Activated T-helper 1 cell treated with Interleukin-2 at 50 U/mL for 16 hours (primary cell): ENCODE measurements at regions not wholly inside any gene's neighbourhood (a gene's known extent, or its start where the extent isn't known, plus 50 kb on each side); places are given as distances from the start of the nearest gene placed in this dataset.
"Not testable (repeated sequence)": the region's sequence is repeated elsewhere in the genome, so short reads cannot be mapped to it uniquely, and the experiment has no call there.

Source experiments
- DNase-seq: peaks from one replicate; pipeline ENCODE4 v3.0.0-alpha.2; 2020; ENCODE audit warnings: low read depth

DNA sequence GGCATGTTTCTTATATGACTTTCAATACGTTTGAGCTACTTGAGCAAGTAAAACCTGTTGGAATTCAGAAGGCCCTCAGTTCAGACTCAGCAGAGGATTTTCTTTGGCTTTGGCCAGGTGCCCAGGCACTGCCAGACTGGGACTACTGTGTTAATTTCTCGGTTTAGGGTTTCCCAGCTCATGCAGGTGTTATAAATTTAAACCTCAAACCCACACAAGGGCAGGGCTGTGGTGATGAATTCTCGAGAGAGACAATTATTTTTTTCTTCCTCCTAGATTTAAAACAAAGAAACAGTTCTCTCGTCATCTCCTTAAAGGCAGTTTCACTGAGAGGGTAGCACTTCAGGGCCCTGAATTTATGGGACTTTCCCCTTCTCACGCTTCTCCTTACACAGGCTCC, 406.0 kb upstream of the PIK3R1 start:
- DNase-seq = no peak

DNA sequence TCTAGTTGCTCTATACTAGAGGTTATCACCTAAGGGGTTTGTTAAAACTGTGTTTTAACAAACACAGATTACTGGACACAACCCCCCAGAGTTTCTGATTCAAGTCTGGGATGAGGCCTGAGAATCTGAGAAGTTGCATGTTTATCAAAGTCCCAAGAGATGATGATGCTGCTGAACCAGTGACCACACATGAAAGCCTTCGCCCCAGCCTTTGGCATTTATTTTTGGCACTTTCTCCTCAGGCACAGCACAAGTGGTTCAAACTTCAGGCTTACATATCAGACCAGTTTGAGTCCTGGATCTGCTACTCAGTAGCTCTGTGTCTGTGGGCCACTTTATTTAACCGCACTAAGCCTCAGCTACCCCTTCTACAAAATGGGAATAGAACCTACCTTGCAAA, 407.2 kb upstream of the PIK3R1 start:
- no peak for DNase-seq

DNA sequence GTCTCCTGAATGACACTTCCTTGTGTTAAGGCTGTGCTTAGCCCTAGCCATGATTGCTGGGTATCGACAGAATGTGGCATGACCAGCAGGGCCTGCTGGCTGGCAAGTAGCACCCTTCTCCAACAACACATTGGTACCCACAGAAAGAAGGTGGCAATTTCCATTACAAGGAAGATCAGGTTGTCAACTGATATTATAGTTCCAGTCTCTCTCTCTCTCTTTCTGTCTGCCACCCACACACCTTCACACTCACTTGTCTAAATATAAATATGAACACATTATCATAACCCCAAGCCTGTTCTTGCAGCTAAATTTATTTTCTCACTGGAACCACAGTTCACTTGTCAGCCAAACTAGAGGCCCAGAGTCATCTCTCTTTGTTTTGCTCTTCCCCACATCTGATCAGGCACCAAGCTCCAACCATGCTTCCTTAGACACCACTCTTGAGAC, 408.1 kb upstream of the PIK3R1 start:
- no peak for DNase-seq

DNA sequence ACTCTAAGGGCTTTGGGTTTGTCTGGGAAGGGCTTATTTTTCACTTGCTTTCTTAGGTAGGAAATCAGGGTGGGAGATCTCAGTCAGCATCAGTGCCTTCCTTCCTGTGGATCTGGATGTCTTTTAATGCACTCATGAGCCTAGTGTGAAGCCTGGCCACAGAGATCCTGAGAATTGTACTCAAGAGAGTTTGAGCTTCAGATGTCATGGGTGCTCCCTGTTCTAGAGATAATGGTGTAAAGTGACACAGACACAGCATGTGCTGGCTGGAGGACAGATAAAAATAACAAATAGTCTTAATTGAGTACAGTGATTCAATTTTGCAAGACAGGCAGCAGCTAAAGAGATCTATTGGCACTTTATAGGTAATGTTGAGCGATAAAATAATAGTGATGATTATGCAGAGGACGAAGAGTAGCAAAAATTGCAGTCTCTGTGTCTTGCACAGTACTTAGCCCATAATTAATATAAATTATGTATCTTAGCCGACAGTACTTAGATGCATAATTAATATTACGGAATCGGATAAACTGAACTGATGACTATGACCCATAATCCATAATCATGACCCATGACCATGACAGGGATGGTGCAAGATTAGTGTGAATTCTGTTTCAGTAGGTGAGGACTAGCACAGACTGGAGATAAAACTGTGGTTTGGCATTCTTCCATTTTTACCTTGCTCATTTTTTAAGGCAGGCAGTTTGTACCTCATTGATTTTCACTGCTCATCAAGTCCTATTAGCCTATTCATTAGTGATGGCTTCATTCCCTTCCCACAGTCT, 408.7 kb upstream of the PIK3R1 start:
- DNase-seq = no peak

DNA sequence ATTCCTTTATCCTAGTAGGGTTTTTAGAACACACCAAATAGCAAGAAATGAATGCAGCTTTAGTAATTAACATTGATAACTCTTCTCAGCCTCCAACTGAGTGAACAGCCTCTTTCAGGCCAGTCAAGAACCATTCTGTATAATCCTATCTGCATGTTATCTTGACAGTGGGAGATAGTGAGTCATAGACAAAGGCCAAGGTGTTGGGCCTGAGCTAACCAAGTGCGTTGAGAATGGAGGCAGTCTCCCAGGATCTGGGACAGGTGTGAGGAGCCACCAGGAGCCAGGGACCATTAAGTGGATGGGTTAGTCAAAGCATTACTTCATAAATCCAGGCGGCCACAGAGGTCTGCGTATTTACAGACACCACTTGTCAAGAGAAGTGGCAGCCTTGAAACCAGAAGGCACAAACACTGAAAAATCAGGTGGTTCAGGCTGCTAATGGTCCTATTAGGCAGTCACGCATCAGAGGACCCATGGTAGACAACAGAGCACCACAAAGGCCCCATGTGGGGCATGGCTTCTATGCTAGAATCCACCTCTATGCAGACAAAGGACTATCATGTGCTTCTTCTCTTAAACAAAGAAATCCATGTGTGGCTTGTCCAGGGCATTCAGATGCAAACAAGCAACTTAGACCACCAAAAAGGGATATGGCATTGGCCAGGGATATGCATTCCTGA, 409.7 kb upstream of the PIK3R1 start:
- DNase-seq = no peak

DNA sequence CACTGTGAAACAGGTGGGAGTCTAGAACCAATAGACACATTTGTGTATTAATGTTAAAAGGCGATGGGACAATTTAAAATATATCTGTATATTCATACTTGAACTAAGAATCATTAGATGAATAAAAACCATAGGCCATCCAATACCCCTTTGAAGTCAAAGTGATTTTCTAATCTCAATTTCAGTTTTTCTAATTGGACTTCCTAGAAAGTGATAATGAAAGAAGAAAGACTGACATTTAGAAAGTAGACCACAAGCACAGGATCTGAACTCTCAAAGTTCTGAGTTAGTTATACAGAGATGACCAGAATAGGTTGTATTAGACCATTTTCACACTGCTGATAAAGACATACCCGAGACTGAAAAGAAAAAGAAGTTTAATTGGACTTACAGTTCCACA, 412.8 kb upstream of the PIK3R1 start:
- no peak for DNase-seq

DNA sequence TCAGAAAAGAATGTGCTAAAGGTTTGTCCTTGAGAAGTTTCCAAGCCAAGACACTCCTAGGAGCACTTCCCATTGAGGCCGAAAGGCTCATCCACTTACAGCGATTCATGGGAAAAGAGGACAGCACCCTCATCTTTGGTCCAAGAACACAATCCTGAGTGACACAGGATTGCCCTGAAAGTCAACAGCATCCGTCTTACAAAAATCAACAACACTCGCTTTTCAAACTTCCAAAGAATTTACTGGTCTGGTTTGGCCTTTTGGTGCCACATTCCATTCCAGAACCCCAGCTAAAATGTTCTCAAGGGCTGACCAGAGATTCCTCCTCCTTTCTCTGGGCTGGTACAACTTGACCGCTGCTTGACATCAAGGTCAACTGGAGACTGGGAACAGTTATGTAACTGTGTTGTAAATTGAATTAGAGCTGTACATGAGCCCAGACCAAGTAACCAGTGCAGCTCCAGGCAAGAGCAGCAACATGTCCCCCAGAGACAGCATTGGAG, 415.8 kb upstream of the PIK3R1 start:
- DNase-seq = no peak

DNA sequence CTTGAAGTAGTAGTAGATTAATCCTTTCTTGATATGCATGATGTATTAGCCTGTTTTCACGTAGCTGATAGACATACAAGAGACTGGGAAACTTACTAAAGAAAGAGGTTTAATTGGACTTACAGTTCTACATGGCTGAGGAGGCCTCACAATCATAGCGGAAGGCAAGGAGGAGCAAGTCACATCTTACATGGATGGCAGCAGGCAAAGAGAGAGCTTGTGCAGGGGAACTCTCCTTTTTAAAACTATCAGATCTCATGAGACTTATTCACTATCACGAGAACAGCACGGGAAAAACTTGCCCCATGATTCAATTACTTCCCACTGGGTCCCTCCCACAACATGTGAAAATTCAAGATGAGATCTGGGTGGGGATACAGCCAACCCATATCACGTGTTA, 417.1 kb upstream of the PIK3R1 start:
- not testable (repeated sequence) for DNase-seq

DNA sequence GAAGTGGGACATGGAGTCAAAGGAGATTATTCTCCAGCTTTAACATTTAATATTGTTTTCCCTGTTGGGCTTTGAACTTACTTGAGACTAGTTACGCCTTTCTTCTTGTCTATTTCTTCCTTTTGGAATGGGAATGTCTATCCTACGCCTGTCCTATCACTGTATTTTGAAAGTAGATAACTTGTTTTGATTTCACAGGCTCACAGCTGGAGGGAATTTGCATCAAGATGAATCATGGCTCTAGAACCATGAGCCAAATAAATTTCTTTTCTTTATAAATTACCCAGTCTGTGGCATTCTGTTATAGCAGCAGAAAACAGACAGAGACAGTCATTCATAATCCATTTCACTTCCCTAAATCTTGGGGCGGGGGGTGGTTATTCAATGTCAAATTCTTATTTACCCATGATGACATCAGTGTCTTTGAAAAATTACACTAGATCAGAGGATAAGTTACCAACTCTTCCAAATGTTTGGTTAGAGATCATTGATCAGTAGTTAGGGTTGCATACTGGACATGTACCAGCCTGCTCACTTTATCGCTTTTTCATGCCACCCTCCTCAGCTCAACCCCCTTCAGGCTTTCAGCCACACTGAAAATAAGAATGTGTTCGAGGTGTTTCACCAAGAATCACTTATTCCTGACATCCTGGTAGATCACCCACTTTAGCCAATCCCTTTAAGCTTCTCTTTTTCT, 419.6 kb upstream of the PIK3R1 start:
- DNase-seq = no peak

DNA sequence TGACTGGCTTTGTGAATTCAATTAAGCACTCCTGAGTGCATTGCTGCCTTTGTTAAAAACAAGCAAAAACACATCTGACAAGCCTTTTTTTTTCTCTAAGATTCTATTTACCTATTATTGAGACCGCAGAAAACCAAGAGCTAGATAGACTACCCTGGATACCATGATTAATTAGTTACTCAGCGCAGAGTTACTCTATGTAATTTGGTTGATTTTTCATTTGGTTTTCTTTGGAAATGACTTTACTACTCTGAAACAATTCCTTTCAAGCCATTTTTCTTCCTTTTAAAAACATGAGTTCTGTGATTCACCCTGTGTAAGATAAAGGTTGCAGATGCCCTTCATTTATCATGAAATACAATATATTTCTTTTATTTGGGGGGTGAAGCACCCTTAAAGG, 421.6 kb upstream of the PIK3R1 start:
- DNase-seq = no peak

DNA sequence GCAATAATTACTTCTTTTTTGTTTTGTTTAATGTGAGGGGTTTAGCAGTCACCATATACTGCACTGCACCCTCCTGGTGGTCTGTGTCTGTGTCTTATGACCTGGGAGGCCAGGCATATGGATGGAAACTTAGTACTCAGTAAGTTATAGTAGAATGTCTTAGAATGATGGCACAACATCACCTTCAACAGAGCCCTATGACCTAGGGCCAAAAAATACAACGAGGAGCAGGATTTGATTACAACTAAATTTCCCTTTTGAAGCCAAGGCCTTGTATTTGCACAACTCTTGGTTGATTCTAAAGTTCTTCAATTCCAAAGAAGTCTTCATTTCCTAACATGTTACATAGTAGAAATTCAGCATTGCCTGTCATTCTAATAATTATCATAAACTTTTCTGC, 422.1 kb upstream of the PIK3R1 start:
- DNase-seq = no peak

DNA sequence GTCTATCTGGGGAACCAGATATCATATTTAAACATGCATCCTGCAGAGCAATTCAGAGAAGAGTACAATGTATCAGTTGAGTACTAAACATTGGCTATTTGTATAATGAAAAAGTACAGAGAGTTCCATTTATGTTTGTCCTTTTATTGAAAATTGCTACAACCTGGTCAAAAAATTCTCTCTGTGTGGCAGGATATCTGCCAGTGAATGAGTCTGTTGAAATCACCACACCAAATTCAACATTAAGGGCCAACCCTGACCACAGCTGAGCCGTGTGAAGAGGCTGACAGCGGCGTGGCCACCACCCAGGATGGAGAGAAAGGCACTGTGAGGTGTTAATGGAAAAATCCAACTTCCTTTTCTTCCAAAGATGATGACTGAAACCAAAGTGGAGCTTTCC, 422.7 kb upstream of the PIK3R1 start:
- no peak for DNase-seq

DNA sequence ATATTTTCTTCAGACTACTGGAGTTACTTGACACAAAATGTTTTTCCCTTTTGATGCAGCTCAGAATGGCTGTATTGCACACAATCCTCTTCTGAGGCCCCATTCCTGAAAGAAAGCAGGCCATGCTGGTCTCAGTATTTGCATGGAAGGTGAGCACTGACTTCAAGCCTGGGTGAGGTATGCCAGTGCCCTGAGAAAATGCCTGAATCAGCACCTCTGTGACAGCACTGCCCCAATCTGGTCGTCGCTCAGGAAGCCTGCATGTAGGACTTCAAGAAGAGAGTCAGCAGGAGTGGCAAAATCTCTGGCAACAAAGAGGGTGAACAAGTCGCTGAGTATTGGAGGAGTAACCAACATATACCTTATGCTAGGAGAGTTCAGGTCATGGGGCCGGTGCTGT, 425.2 kb upstream of the PIK3R1 start:
- DNase-seq = no peak

DNA sequence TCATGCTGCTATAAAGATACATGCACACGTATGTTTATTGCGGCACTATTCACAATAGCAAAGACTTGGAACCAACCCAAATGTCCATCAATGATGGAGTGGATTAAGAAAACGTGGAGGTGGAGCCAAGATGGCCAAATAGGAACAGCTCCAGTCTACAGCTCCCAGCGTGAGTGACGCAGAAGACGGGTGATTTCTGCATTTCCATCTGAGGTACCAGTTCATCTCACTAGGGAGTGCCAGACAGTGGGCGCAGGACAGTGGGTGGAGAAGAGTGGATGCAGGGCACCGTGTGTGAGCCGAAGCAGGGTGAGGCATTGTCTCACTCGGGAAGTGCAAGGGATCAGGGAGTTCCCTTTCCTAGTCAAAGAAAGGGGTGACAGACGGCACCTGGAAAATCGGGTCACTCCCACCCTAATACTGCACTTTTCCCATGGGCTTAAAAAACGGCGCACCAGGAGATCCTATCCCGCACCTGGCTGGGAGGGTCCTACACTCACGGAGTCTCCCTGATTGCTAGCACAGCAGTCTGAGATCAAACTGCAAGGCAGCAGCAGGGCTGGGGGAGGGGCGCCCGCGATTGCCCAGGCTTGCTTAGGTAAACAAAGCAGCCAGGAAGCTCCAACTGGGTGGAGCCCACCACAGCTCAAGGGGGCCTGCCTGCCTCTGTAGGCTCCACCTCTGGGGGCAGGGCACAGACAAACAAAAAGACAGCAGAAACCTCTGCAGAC, 435.5 kb upstream of the PIK3R1 start:
- DNase-seq = not testable (repeated sequence)

DNA sequence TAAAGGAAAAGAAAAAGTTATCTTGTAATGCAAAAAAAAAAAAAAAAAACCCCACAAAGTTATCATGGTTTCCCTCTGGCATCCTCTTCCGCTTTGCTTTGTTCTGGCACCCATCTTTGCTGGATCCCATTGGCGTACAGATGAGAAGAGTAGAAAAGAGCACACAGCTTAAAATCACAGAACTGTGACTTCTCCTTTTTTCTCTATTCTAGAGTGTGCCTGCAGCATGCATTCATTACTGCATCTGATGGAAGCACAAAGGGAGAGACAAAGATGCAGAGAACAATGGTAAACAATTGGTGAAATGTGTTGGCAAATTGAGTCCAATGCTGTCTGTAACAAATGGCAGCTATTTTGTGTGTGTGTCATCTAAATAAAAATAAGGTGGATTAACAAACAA, 440.8 kb upstream of the PIK3R1 start:
- DNase-seq = no peak

DNA sequence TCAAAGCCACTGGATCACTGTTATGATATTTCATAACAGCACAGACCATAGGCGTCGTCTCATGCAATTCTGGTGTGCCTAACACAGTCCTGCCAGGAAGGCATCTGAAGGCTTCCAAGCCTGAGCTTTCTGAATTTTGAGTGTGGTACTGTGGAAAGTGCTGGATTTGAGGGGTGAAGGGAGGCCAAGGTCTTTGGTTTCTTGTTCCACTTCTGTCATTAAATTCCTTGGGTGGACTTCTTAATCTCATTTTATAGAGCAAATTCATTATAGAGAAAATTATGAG, 441.3 kb upstream of the PIK3R1 start:
- DNase-seq = no peak

DNA sequence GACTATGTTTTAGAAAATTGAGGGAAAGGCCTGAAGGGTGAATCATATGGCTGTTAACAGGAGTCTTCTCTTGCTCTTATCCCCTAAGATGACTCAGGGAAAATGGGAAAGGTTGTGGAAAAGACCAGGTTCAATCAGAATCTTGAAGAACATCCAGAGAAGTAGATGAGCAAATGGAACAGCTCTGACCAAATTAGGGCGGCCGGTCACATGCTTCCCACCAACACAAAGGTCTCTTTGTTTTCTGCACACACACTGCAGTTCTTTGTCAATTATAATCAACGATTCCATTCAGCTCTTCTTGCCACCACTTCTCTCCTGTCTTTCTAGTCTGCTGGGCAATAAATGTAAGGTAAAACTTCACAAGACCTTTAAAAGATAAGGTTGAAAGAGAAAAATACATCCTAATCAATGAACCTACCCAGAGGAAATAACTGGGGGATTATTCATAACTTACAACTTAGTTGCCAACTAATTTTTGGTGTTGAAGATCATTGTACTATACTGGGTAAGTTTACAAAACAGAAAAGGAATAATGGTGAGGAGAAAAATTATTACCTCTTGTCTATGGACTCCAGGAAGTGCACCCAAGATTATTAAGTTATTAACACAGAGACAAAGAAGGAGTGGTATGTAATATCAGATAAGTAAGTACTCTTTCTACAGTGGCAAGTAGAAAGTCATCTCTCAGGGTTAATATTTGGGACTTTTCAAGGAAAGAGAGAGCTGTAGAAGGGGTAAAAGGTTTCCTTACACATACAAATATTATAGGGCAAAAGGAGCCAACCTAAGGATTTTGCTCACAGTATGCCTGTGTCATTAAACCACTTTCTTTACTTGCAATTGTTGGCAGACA, 441.9 kb upstream of the PIK3R1 start:
- no peak for DNase-seq

DNA sequence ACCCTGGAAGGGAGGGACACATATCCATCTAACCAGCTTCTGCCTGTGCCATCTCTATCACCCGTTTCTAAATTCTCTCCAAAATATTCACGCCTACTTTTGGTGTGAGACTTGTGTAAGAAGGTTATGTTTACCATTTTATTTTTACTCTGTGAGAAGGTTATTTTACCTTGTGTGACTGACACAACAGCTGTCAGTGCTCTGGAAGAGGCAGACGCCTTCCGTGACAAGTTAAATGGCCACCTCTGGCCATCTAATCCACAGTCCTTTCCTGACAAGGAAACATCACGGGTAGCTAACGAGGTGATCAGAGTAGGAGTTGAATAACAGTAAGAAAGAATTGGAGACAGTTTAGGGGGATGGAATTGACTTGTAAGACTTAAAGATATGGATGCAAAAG, 443.8 kb upstream of the PIK3R1 start:
- DNase-seq = no peak

DNA sequence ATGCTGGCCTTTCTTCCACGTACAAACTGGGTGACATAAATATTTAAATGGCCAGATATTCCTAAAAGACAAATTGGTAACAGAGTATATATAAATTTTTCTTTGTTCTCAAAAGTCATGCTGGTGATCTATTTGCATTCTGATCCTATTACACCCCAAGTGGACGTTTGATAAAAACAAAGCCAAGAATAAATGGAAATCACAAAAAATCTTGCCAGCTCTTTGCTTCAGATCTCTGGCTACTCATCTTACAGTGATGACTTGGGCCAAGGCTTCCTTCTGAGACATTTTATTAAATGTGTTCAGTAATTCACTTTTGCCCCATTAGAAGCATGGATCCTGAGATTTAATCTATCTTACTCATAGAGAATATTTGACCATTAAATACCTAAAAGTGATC, 444.3 kb upstream of the PIK3R1 start:
- DNase-seq = no peak

DNA sequence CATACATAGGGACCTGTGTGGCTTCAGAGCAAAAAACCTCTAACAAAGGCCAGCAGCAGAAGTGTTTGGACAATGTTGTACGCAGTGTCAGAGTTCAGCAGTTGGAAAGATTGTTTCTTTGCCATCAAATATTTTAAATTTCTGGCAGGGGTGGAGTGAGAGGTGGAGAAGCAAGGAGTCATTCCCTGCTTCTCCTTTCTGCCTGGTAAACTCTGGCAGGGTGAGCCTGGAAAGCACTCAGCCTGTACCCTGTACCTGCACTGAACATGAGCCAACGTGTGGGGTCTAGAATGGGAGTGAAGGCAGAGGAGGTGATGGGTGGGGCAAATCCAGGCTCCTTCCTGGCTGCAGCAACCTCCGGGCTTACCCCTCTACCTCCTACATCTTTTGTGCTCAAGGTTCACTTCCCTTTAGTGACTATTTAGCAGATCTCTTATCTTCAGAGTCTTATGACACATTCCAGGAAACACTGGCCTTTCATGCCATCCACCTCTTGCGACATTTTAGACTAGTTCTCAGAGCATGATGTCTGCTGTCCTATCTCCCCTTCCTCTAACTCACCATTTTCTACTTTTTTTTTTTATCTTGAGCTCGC, 445.0 kb upstream of the PIK3R1 start:
- no peak for DNase-seq

DNA sequence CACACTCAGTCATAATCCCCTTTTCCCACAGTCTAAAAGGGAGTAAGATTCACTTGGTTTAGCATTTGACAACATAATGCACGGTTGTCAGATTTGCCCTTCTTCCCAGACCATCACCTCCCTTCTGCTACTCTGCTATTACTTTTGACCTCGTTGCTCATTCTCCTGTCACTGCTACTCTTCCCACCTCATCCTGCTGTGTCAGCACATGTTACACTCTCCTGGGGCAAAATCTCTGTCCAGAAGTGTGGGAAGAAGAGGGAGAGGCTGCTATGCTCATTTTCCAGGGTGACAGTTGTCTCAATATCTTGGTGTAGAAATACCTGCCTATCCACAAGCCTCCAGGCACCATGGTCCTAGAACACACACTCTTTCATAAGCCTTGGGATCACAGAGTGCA, 449.9 kb upstream of the PIK3R1 start:
- no peak for DNase-seq
